GM18861 (cell line): ENCODE measurements at regions not wholly inside any gene's neighbourhood (a gene's known extent, or its start where the extent isn't known, plus 50 kb on each side); places are given as distances from the start of the nearest gene placed in this dataset.

Experiments
- ATAC-seq: cut with Tn5 transposase; IDR thresholded peaks from one replicate; pipeline ENCODE4 v1.9.1; 2021; ENCODE audit not compliant: unreplicated experiment

DNA sequence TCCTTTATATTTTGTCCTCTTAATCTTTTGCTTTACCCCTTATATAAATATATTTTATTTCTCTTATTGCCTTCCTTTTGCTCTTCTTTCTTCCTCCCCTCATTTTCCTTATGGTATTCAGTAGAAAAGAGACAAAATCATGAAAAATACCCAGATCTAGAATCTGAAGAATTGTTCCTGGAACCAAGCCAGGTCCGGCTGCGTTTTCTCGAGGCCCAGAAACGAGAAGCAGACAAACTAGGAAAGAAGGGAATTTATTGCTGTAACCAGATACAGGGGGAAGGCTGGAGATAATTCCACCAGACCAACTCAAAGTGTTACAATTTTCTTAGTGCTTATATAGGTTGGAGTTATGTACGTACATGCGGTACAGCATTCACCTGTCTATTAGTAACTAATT, 328.7 kb downstream of the GABRG1 start:
- ATAC-seq = no peak

- ATAC-seq = no peak
These were observed 345.3 kb downstream of the GABRG1 start for GRCh38 chr4:45778514-45778913.

DNA sequence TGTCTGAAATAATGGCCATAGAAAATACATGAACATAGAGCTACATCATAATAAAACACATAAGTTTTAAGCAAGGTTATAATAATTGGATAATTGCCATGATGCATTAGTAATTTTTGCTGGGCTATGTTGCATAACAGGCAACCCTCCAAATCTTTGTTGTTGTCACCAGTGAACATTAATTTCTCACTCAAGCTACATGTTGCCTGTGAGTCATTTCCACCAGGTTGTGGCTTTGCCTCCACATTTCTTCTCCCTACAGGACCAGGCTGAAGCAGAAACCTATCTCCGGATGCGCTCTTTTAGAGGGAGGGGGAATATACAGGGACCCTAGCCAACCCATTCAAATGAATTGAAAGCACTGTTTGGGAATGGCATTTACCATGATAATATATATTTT, 347.7 kb downstream of the GABRG1 start:
- ATAC-seq = no peak

GRCh38 chr4:45770958-45771357, 352.9 kb downstream of the GABRG1 start:
- no peak for ATAC-seq

DNA sequence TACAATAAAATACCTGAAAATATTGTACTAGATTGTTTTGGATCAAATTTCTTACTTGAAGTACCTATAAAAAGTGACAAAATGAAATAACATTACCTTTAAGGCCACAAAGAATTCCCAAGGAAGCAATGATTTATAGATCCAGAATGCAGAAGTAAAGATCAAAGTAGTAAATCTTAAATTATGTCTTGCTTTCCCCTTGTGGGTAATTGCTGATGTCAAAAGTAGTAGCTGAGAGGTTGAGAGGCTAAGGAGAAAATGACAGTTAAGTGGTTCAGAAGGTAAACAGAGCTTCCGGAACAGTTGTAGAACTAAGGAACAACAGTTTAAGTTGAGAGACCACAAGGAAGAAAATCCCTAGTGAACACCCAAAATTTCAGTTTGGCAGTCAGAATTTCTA, 358.3 kb downstream of the GABRG1 start:
- ATAC-seq = no peak

GRCh38 chr4:45751877-45752530, 371.9 kb downstream of the GABRG1 start:
- ATAC-seq = no peak

GRCh38 chr4:45750721-45751120, 373.1 kb downstream of the GABRG1 start:
- no peak for ATAC-seq

GRCh38 chr4:45745741-45746140, 378.1 kb downstream of the GABRG1 start:
- no peak for ATAC-seq

DNA sequence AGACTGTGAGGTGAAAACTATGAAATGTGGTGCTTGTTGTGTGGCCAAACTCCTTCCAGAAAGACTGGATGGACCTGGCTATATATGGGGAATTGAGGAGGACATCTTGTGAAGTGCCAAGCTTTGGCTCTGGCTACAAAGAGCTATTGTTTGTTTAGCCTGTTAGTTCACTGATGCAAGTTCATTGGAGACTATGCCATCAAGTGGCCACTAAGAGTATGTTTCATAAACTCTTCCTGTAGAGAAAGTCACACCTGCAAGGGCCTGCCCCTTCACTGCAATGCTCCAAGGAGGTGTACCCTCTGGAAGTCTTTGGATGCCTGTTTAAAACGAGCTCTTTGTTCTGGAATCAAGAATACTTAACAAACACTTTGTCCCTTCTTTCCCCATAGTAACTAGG, 382.0 kb downstream of the GABRG1 start:
- no peak for ATAC-seq

GRCh38 chr4:45732161-45732560, 391.7 kb downstream of the GABRG1 start:
- no peak for ATAC-seq

GRCh38 chr4:45716093-45716492, 407.8 kb downstream of the GABRG1 start:
- ATAC-seq = no peak

DNA sequence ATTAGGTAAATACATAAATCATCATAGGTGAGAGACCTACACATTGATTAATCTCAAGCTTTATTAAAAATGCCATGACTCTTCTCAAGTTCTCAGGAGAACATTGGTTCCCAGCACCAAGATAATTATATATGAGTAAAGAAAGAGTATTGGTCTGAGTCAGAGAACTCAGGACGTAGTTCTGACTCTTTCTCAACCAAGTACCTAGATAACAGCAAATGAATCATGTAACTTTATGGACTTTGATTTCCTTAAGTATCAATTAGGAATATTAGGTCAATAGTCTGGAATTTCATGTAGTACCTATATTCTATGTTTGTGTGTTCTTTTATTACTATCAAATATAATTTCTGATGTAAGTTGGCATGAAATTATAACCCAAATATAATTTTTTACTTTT, 409.9 kb downstream of the GABRG1 start:
- ATAC-seq = no peak

GRCh38 chr4:45701621-45702020, 422.2 kb downstream of the GABRG1 start:
- no peak for ATAC-seq

- ATAC-seq = no peak
These were observed 430.1 kb downstream of the GABRG1 start for GRCh38 chr4:45693746-45694145.

GRCh38 chr4:45692131-45692735, 431.6 kb downstream of the GABRG1 start:
- ATAC-seq = no peak

- ATAC-seq = no peak
These were observed 435.5 kb downstream of the GABRG1 start for GRCh38 chr4:45688341-45688740.

- ATAC-seq = no peak
These were observed 444.4 kb downstream of the GABRG1 start for GRCh38 chr4:45679411-45679810.

GRCh38 chr4:45668128-45668527, 455.7 kb downstream of the GABRG1 start:
- no peak for ATAC-seq

GRCh38 chr4:45663628-45664081, 460.2 kb downstream of the GABRG1 start:
- no peak for ATAC-seq

DNA sequence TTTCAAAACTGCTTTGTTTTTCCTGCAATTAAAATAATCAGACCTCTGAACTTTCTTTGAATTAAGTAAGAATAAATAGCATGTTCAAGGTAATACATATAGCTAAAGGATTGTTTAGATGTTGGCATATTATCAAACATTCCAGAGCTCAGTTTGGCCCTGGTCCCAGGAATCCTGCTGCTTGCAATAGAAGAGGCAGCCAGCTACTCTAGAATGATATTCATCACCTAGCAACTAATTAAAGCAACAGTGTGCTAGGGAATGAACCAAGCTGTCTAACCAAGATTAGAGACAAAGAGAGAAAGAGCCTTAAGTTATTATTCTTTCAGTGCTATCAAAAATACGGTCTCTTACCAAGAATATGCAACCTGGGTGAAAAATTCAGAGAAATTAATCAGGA, 460.9 kb downstream of the GABRG1 start:
- no peak for ATAC-seq

DNA sequence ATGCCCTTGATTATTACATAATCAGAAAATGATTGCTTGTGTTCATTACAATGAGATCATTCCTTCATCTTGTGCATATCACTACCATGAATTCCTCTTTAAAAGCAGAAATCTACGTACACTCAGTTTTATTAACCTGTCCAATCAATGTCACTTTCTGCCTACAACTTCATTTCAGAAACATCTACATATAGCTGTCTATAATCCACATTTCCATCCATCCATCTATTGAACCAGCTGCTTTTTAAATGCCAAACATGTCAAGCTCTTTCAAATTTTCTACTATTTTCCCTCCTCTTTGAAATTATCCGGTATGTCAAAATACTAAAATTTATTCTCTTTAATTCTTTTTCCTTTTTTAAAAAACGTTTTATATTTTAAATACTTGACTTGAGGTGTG, 462.0 kb downstream of the GABRG1 start:
- ATAC-seq = no peak

DNA sequence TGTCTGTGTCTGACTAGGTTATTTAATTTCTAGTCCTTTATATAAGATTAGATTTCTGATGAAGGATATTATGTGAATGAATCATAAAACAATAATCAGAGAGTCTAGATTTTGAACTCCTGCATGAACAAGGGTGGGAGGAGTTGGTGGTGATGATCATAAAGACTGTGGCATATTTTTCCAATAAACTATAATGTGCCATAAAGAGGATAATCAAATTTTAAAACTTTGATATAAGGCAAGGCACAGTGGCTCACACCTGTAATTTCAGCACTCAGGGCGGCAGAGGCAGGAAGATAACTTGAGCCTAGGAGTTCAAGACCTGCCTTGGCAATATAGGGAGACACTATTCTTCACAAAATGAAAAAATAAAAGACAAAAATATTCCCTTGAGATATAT, 473.3 kb downstream of the GABRG1 start:
- no peak for ATAC-seq

GRCh38 chr4:45648846-45649245, 475.0 kb downstream of the GABRG1 start:
- no peak for ATAC-seq
